Left lung (tissue), 4 donors: ENCODE measurements at regions not wholly inside any gene's neighbourhood (a gene's known extent, or its start where the extent isn't known, plus 50 kb on each side); places are given as distances from the start of the nearest gene placed in this dataset.
"Not testable (repeated sequence)": the region's sequence is repeated elsewhere in the genome, so short reads cannot be mapped to it uniquely, and the experiment has no call there.

Experiments used
- ATAC-seq: fragments of 200-7000 bp; cut with Tn5 transposase; one replicate; pipeline ENCODE4 v1.9.1; 2020; ENCODE audit warnings: moderate library complexity
- DNase-seq, 4 donors: peaks; one replicate each; pipeline ENCODE4 v3.0.0-alpha.2; 2013 to 2020
- H3K27ac ChIP-seq, 2 donors: fragments of 200-600 bp; sonication (generic) in 1 of 2; one replicate each; pipeline versions ENCODE4 v1.5.0 to v1.8.0; 2020 to 2021
- H3K27me3 ChIP-seq, 2 donors: fragments of 200-600 bp; sonication (generic) in 1 of 2; one replicate each; pipeline versions ENCODE4 v1.5.0 to v1.8.0; 2020 to 2021
- H3K36me3 ChIP-seq, 2 donors: fragments of 200-600 bp; sonication (generic) in 1 of 2; one replicate each; pipeline versions ENCODE4 v1.5.0 to v1.8.0; 2020 to 2021
- H3K4me1 ChIP-seq, 2 donors: fragments of 200-600 bp; one replicate each; pipeline ENCODE4 v1.8.0; 2021
- H3K4me3 ChIP-seq, 2 donors: fragments of 200-600 bp; sonication (generic) in 1 of 2; one replicate each; pipeline versions ENCODE4 v1.5.0 to v1.8.0; 2020 to 2021; ENCODE audit warnings: mild to moderate bottlenecking in 1 of 2
- H3K9me3 ChIP-seq, 2 donors: fragments of 200-600 bp; sonication (generic) in 1 of 2; one replicate each; pipeline versions ENCODE4 v1.5.0 to v1.8.0; 2020 to 2021
- CTCF ChIP-seq, 2 donors: fragments of 200-600 bp; sonication (generic) in 1 of 2; IDR thresholded peaks; one replicate each; pipeline versions ENCODE4 v1.5.0 to v1.8.0; 2021; ENCODE audit warnings: antibody characterized with exemption in 2 of 2
- intact Hi-C, 2 donors: fragments of 100-400 bp; cut with DNase I; formaldehyde crosslinking; loops; one replicate each; pipeline versions ENCODE4 v1.11.2 to v1.14.2; 2022
- donor health status: DM: no; HTN: yes; CAD: no.
- donor health status: DM: no; HTN: no; CAD: no.

GRCh38 chr1:143905214-143906179 is 66.3 kb downstream of the FAM72C start:
- H3K27me3 ChIP-seq, H3K9me3 ChIP-seq, H3K36me3 ChIP-seq, intact Hi-C loops, H3K4me1 ChIP-seq: not testable (repeated sequence)
- Histone ChIP-seq H3K27ac (peak overlapping the region in 1 of 2 donors; percentile 59), H3K4me3 (peak overlapping the region; percentile 24 to 25)
- DNase-seq (peak; percentile 16 to 55 (median 36)), ATAC-seq (peak; percentile 58)

- intact Hi-C loops, H3K4me1 ChIP-seq, H3K36me3 ChIP-seq, DNase-seq, H3K9me3 ChIP-seq, H3K27me3 ChIP-seq: not testable (repeated sequence)
- ATAC-seq: peak; percentile 95
- Histone ChIP-seq H3K4me3 (peak overlapping the region in 1 of 2 donors; percentile 16), H3K27ac (peak overlapping the region in 1 of 2 donors; percentile 53)
These were observed 67.2 kb downstream of the FAM72C start for GRCh38 chr1:143904622-143904979.

- H3K4me1 ChIP-seq, H3K36me3 ChIP-seq, intact Hi-C loops, H3K9me3 ChIP-seq, H3K27me3 ChIP-seq: not testable (repeated sequence)
- H3K4me3 ChIP-seq: peak overlapping the region in 1 of 2 donors; percentile 16
- DNase-seq (peak in 3 of 4 donors; percentile 16 to 34 (median 16)), ATAC-seq (peak; percentile 54)
- H3K27ac ChIP-seq: peak overlapping the region in 1 of 2 donors; percentile 53
These were observed 67.7 kb downstream of the FAM72C start for GRCh38 chr1:143903899-143904621.

GRCh38 chr1:143896377-143896776 is 75.4 kb downstream of the FAM72C start:
- H3K4me3 ChIP-seq, H3K36me3 ChIP-seq, H3K27me3 ChIP-seq, H3K4me1 ChIP-seq, H3K9me3 ChIP-seq, H3K27ac ChIP-seq, intact Hi-C loops, DNase-seq: not testable (repeated sequence)
- ATAC-seq: peak; percentile 88

- H3K36me3 ChIP-seq, H3K27me3 ChIP-seq, H3K4me3 ChIP-seq, H3K27ac ChIP-seq, intact Hi-C loops, H3K9me3 ChIP-seq, H3K4me1 ChIP-seq: not testable (repeated sequence)
- peak in 1 of 2 donors; percentile 46 for TF ChIP-seq CTCF (IDR thresholded peaks at IDR 0.05)
- DNase-seq: peak in 3 of 4 donors; percentile 25 to 91 (median 68)
- peak; percentile 99 for ATAC-seq
These were observed 86.7 kb downstream of the FAM72C start for GRCh38 chr1:143884932-143885574.

- H3K36me3 ChIP-seq, intact Hi-C loops, H3K27ac ChIP-seq, H3K4me3 ChIP-seq, H3K4me1 ChIP-seq, H3K27me3 ChIP-seq, H3K9me3 ChIP-seq: not testable (repeated sequence)
- ATAC-seq (peak; percentile 95), DNase-seq (peak in 2 of 4 donors; percentile 33 to 38)
- TF ChIP-seq CTCF (IDR thresholded peaks at IDR 0.05): peak; percentile 31 to 40
These were observed 87.3 kb downstream of the FAM72C start for GRCh38 chr1:143884532-143884931.

- H3K4me1 ChIP-seq, H3K36me3 ChIP-seq, H3K9me3 ChIP-seq, H3K4me3 ChIP-seq, H3K27me3 ChIP-seq, intact Hi-C loops: not testable (repeated sequence)
- DNase-seq: peak in 1 of 4 donors; percentile 33
- peak; percentile 61 for ATAC-seq
- H3K27ac ChIP-seq: peak overlapping the region in 1 of 2 donors; percentile 53
These were observed 91.8 kb downstream of the FAM72C start for GRCh38 chr1:143879757-143880536.

- intact Hi-C loops, ATAC-seq, H3K4me3 ChIP-seq, H3K27me3 ChIP-seq, H3K36me3 ChIP-seq, H3K27ac ChIP-seq, H3K9me3 ChIP-seq, DNase-seq, H3K4me1 ChIP-seq: not testable (repeated sequence)
These were observed 95.8 kb downstream of the FAM72C start for GRCh38 chr1:143875947-143876346.

- intact Hi-C loops, DNase-seq, H3K9me3 ChIP-seq, H3K27ac ChIP-seq, H3K36me3 ChIP-seq, H3K27me3 ChIP-seq, H3K4me1 ChIP-seq, H3K4me3 ChIP-seq, ATAC-seq: not testable (repeated sequence)
These were observed 97.2 kb downstream of the FAM72C start for GRCh38 chr1:143874625-143875024.

- H3K27ac ChIP-seq, H3K27me3 ChIP-seq, H3K9me3 ChIP-seq, H3K4me3 ChIP-seq, H3K36me3 ChIP-seq, intact Hi-C loops, H3K4me1 ChIP-seq, ATAC-seq, DNase-seq: not testable (repeated sequence)
These were observed 98.1 kb downstream of the FAM72C start for GRCh38 chr1:143873650-143874049.
